ENCODE measurements at regions not wholly inside any gene's neighbourhood (a gene's known extent, or its start where the extent isn't known, plus 50 kb on each side); places are given as distances from the start of the nearest gene placed in this dataset.

GRCh38 chr1:209457401-209458125, 126.0 kb upstream of the CAMK1G start:
- no peak for ATAC-seq
- DNase-seq: no peak
- Mint-ChIP-seq H3K4me1 (no peaks in the 10 kb centered on the region), H3K36me3 (peaks cover 0 to 6% (median 0%) of the 10 kb centered on the region in 3 donors), H3K4me3 (no peak overlapping the region), H3K27ac (no peak overlapping the region), H3K27me3 (peaks cover 12 to 49% (median 16%) of the 10 kb centered on the region in 5 donors), H3K9me3 (peaks cover 0 to 18% (median 4%) of the 10 kb centered on the region in 9 donors)
- POLR2A ChIA-PET: no interaction called here

DNA sequence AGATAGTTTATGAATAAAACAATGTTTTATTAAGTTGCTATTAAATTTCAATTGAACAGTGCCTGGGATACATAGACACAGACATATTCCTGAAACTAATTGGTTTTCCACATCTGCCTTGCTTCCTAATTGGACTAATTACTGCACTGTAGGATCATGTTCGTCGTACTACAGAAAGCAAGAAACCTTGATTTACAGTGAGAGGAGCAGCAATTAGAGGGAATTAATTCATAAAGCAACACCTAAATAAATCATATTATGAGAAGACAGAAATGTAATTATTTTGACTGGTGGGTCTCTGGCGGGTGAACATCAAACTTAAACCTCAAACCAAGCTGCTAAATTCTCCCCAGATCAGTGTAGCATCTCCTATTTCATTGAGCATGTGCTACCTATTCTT, 124.6 kb upstream of the CAMK1G start:
- DNase-seq (no peak), ATAC-seq (no peak)
- Mint-ChIP-seq H3K27ac (no peak overlapping the region), H3K36me3 (peaks cover 0 to 6% (median 0%) of the 10 kb centered on the region in 3 donors), H3K4me3 (no peak overlapping the region), H3K4me1 (no peaks in the 10 kb centered on the region), H3K9me3 (peaks cover 0 to 18% (median 4%) of the 10 kb centered on the region in 9 donors), H3K27me3 (peaks cover 12 to 38% (median 15%) of the 10 kb centered on the region in 5 donors)
- POLR2A ChIA-PET: no interaction called here

DNA sequence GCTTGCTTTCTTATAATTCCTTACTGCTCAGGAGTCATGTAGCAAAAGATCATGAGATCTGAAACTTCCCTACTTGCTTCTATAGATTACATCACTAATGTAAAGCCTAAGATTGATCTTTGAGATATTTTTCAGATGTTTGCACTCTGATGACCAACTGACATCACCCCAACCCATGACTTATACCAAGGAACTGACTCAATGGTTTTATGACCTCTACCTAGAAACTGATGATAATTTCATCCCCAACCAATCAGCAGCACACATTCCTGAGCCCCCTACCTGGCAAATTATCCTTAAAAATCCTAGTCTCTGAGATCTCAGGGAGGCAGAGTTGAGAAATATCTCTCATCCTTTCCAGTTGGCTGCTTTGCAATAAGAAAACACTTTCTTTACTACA, 122.3 kb upstream of the CAMK1G start:
- Mint-ChIP-seq H3K4me3 (no peak overlapping the region), H3K4me1 (no peaks in the 10 kb centered on the region), H3K36me3 (peaks cover 0 to 6% (median 0%) of the 10 kb centered on the region in 3 donors), H3K9me3 (peaks cover 0 to 18% (median 4%) of the 10 kb centered on the region in 9 donors), H3K27me3 (peaks cover 14 to 38% (median 19%) of the 10 kb centered on the region in 5 donors), H3K27ac (no peak overlapping the region)
- DNase-seq (no peak), ATAC-seq (no peak)
- POLR2A ChIA-PET: no interaction called here

GRCh38 chr1:209462433-209462832, 121.1 kb upstream of the CAMK1G start:
- Mint-ChIP-seq H3K4me3 (no peak overlapping the region), H3K27ac (no peak overlapping the region), H3K36me3 (peaks cover 0 to 6% (median 0%) of the 10 kb centered on the region in 3 donors), H3K4me1 (no peaks in the 10 kb centered on the region), H3K9me3 (peaks cover 0 to 18% (median 4%) of the 10 kb centered on the region in 9 donors), H3K27me3 (peaks cover 10 to 36% (median 14%) of the 10 kb centered on the region in 5 donors)
- POLR2A ChIA-PET: no interaction called here
- ATAC-seq (no peak), DNase-seq (no peak)

DNA sequence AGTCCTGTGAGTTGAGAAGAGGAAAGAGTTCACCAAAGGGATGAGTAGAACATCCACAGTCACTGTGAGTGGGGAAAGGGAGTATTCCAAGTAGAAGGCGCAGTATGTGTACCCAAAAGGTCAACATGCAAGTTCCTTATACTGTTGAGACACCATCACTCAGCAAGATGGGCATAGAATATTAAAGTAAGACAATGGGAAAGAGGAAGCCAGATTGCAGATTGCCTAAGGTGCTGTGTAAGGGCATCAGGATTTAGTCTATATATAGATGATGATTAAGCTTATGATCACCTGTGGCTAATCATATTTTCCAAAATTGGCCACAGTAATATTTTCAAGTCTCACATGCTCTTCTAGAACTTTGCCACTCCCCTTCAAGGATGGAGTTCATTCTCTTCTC, 120.1 kb upstream of the CAMK1G start:
- H3K27ac Mint-ChIP-seq: no peak overlapping the region
- DNase-seq: no peak
- ATAC-seq: no peak
- no peaks in the 10 kb centered on the region for H3K4me1 Mint-ChIP-seq
- peaks cover 9 to 30% (median 11%) of the 10 kb centered on the region in 5 donors for H3K27me3 Mint-ChIP-seq
- no peak overlapping the region for H3K4me3 Mint-ChIP-seq
- H3K36me3 Mint-ChIP-seq: peaks cover 0 to 6% (median 0%) of the 10 kb centered on the region in 3 donors
- POLR2A ChIA-PET: no interaction called here
- peaks cover 0 to 18% (median 4%) of the 10 kb centered on the region in 9 donors for H3K9me3 Mint-ChIP-seq

- ATAC-seq (no peak), DNase-seq (no peak)
- Mint-ChIP-seq H3K4me1 (no peaks in the 10 kb centered on the region), H3K36me3 (peaks cover 0 to 9% (median 0%) of the 10 kb centered on the region in 3 donors), H3K9me3 (peaks cover 0 to 24% (median 13%) of the 10 kb centered on the region in 9 donors), H3K4me3 (no peak overlapping the region), H3K27me3 (peaks cover 7 to 33% (median 11%) of the 10 kb centered on the region in 5 donors), H3K27ac (no peak overlapping the region)
- POLR2A ChIA-PET: no interaction called here
These were observed 110.5 kb upstream of the CAMK1G start for GRCh38 chr1:209473025-209473424.

DNA sequence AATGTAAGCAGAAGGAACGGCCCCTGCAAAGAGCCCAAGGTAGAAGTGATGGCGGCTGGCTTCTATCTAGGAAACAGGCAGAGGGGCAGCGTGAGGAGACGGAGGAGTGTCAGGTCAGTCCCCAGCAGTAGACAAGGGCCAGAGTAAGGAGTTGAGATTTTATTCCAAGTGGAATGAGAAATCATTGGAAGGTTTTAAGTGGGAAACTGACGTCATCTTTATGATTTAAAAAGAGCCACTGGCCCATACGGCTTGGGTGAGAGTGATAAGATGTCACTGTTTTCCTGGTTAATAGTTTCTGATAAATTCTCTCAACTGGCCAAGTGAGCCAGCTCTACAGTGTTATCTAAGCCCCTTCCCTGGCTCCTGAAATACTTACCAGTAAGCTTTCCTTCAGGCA, 103.2 kb upstream of the CAMK1G start:
- peaks cover 0 to 2% (median 0%) of the 10 kb centered on the region in 9 donors for H3K9me3 Mint-ChIP-seq
- POLR2A ChIA-PET: no interaction called here
- peak overlapping the region in 1 of 10 donors; percentile 7 for H3K27ac Mint-ChIP-seq
- H3K4me1 Mint-ChIP-seq: peaks cover 0 to 16% (median 11%) of the 10 kb centered on the region in 4 donors
- no peaks in the 10 kb centered on the region for H3K36me3 Mint-ChIP-seq
- peaks cover 2 to 13% (median 7%) of the 10 kb centered on the region in 5 donors for H3K27me3 Mint-ChIP-seq
- ATAC-seq (no peak), DNase-seq (no peak)
- no peak overlapping the region for H3K4me3 Mint-ChIP-seq

DNA sequence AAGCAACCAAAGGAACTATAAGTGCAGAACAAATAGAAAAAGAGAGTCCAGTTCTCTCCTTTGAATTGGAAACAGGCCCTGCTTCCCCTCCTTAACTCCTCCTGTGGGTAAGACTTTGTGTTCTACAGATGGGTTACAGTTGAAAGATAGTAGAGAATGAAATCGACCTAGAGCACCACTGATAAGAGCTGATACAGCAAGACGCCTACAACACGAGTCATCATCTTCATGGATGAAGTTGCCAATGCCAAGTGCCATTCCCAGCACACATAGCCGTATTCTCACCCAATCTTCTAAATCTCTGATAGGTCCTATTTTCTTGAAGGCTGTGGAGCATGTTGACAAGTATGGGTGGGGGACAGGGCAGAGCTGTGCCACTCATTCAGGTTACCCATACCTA, 99.8 kb upstream of the CAMK1G start:
- ATAC-seq: no peak
- H3K4me3 Mint-ChIP-seq: no peak overlapping the region
- H3K36me3 Mint-ChIP-seq: no peaks in the 10 kb centered on the region

DNA sequence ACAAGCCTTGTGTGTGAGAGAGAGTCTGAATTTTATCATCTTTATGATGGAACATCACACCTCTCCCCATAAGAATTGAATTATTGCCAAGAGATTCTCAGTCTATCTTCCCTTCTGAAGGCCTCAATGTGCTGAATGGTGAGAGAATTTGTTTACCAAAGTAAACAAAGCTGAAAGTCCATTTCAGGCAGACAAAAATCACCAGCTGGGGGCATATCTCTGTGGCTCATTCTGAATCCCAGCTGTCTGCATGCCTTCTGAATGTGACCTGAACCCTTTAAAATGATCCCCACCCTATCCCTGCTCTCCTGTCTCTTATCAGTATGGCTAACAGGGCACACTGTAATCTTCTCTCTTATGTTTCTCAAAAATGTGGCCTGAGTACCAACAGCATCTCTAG, 99.1 kb upstream of the CAMK1G start:
- no peak overlapping the region for H3K27ac Mint-ChIP-seq
- ATAC-seq (no peak), DNase-seq (no peak)
- H3K9me3 Mint-ChIP-seq: no peaks in the 10 kb centered on the region
- H3K27me3 Mint-ChIP-seq: peaks cover 3 to 17% (median 4%) of the 10 kb centered on the region in 5 donors
- no peaks in the 10 kb centered on the region for H3K36me3 Mint-ChIP-seq
- peaks cover 0 to 16% (median 12%) of the 10 kb centered on the region in 4 donors for H3K4me1 Mint-ChIP-seq
- POLR2A ChIA-PET: no interaction called here
- no peak overlapping the region for H3K4me3 Mint-ChIP-seq

More for the DNA sequence above, 99.8 kb upstream of the CAMK1G start:
- DNase-seq: no peak
- Mint-ChIP-seq H3K27ac (no peak overlapping the region), H3K27me3 (peaks cover 3 to 17% (median 4%) of the 10 kb centered on the region in 5 donors), H3K4me1 (peaks cover 0 to 16% (median 12%) of the 10 kb centered on the region in 4 donors), H3K9me3 (no peaks in the 10 kb centered on the region)
- POLR2A ChIA-PET: no interaction called here

- Mint-ChIP-seq H3K27me3 (peaks cover under 1 to 17% (median 3%) of the 10 kb centered on the region in 5 donors), H3K27ac (no peak overlapping the region), H3K36me3 (no peaks in the 10 kb centered on the region), H3K9me3 (no peaks in the 10 kb centered on the region), H3K4me3 (no peak overlapping the region), H3K4me1 (peaks cover 0 to 16% (median 12%) of the 10 kb centered on the region in 4 donors)
- ATAC-seq (no peak), DNase-seq (no peak)
- POLR2A ChIA-PET: no interaction called here
These were observed 98.3 kb upstream of the CAMK1G start for GRCh38 chr1:209485167-209485566.

GRCh38 chr1:209485751-209486150, 97.8 kb upstream of the CAMK1G start:
- Mint-ChIP-seq H3K27me3 (peaks cover 0 to 17% (median 3%) of the 10 kb centered on the region in 5 donors), H3K4me1 (peaks cover 0 to 16% (median 12%) of the 10 kb centered on the region in 4 donors), H3K4me3 (no peak overlapping the region), H3K27ac (no peak overlapping the region), H3K9me3 (no peaks in the 10 kb centered on the region), H3K36me3 (no peaks in the 10 kb centered on the region)
- ATAC-seq: no peak
- POLR2A ChIA-PET: no interaction called here
- DNase-seq: no peak

DNA sequence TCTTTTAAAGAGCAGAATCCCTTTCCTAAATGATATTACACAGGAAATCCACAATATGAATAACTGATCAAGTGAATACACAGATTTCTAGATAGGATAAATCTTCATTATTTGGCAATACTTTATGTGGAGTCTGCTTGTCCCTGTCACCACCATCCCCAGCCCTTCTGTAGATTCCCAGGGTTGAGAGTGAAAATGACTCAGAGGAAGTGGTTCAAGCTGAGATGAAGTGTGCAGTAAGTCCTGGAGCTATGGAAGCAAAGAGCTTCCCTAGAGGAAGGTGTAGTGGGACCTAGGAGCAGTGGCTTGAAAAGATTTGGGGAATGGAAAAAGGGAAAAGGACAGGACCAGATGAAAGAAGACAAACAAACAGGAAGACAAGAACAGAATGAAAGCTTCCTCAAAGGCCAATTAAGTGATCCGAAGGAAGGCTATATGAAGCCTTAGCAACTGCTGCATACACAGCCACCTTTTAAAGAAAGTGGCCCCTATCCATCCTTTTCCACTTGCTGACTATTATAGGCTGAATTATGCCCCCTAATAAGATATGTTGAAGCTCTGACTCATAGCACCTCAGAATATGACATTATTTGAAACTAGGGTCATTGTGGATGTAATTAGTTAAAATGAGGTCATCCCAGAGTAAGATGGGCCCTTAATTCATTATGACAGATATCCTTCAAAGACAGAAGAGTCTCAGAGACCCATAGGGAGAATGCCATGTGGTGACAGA, 96.5 kb upstream of the CAMK1G start:
- no peak overlapping the region for H3K4me3 Mint-ChIP-seq
- H3K9me3 Mint-ChIP-seq: no peaks in the 10 kb centered on the region
- H3K27me3 Mint-ChIP-seq: peaks cover 0 to 17% (median 4%) of the 10 kb centered on the region in 5 donors
- no peak overlapping the region for H3K27ac Mint-ChIP-seq
- H3K4me1 Mint-ChIP-seq: peaks cover 0 to 16% (median 12%) of the 10 kb centered on the region in 4 donors
- ATAC-seq: no peak
- no peak for DNase-seq
- H3K36me3 Mint-ChIP-seq: no peaks in the 10 kb centered on the region
- POLR2A ChIA-PET: no interaction called here

DNA sequence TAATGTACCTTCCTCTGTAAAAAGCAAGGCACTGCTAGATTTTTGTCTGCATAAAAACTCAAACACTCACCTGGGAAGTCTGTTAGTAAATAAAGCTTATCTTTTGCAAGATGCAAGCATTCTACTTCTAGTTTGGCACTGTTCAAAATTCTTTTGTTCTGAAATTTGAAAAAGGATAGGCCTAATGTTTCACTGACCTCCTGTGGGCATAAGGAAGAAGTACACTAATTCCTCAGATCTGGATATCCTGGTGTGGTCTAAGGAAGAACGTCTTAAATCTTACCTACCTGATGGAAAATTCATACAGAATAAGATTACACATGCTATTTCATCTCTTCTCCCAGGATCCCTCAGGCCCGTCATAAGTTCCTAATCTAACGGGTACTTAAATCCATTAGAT, 93.5 kb upstream of the CAMK1G start:
- Mint-ChIP-seq H3K27ac (no peak overlapping the region), H3K36me3 (peaks cover 0 to 8% (median 4%) of the 10 kb centered on the region in 3 donors), H3K27me3 (peaks cover 0 to 17% (median 6%) of the 10 kb centered on the region in 5 donors), H3K9me3 (peaks cover 0 to 8% (median 4%) of the 10 kb centered on the region in 9 donors), H3K4me3 (no peak overlapping the region), H3K4me1 (peaks cover 0 to 2% (median 0%) of the 10 kb centered on the region in 4 donors)
- ATAC-seq (no peak), DNase-seq (no peak)
- POLR2A ChIA-PET: no interaction called here

All from naive thymus-derived CD8-positive, alpha-beta T cell (primary cell).